Type B pancreatic cell (in vitro differentiated cells): ENCODE measurements at regions not wholly inside any gene's neighbourhood (a gene's known extent, or its start where the extent isn't known, plus 50 kb on each side); places are given as distances from the start of the nearest gene placed in this dataset.

Experiments
- DNase-seq: peaks from one replicate; pipeline ENCODE4 v3.0.0; 2021; ENCODE audit warnings: mixed read lengths; ENCODE audit not compliant: unreplicated experiment; ENCODE audit errors: extremely low spot score
- H3K27ac Mint-ChIP-seq: 2 replicates; pipeline ENCODE4 v1.8.0; 2021; ENCODE audit warnings: mild to moderate bottlenecking, mixed read lengths
- H3K27me3 Mint-ChIP-seq: 2 replicates; pipeline ENCODE4 v1.8.0; 2021; ENCODE audit warnings: mixed read lengths
- H3K36me3 Mint-ChIP-seq: 2 replicates; pipeline ENCODE4 v1.8.0; 2021; ENCODE audit warnings: mixed read lengths
- H3K4me1 Mint-ChIP-seq: one replicate; pipeline ENCODE4 v1.8.0; 2021; ENCODE audit warnings: mixed read lengths; ENCODE audit not compliant: unreplicated experiment
- H3K4me3 Mint-ChIP-seq: 2 replicates; pipeline ENCODE4 v1.8.0; 2021; ENCODE audit warnings: mild to moderate bottlenecking, mixed read lengths
- H3K9me3 Mint-ChIP-seq: 2 replicates; pipeline ENCODE4 v1.8.0; 2021; ENCODE audit warnings: mixed read lengths
- CTCF ChIP-seq: fragments of 200-600 bp; sonication (generic); conservative IDR thresholded peaks from 2 replicates; pipeline ENCODE4 v1.5.0; 2021; ENCODE audit warnings: antibody characterized with exemption, mild to moderate bottlenecking

DNA sequence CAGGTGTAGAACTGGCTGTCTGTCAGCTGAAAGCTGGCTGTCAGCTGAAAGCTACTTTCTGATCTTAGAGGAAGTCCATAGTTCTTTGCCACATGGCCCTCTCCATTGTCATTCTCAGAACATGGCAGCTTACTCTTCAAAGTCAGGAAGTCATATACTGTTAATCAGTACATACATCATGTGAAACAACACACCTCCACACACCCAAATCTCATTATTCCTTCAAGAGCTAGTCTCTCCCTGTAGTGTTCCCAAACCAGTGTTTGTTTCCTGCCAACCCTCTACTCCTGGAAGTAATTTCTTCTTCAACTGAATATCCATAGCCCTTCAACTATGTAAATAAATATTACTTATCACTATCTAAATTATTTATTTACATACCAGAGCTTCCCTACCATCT is 58.9 kb downstream of the OR5AK2 start:
- H3K27ac Mint-ChIP-seq, result no peak overlapping the region
- H3K9me3 Mint-ChIP-seq, result no peaks in the 10 kb centered on the region
- no peaks in the 10 kb centered on the region for H3K4me1 Mint-ChIP-seq
- no peaks in the 10 kb centered on the region for H3K27me3 Mint-ChIP-seq
- DNase-seq, result no peak
- TF ChIP-seq CTCF, result no peak
- H3K36me3 Mint-ChIP-seq, result no peaks in the 10 kb centered on the region
- H3K4me3 Mint-ChIP-seq, result no peak overlapping the region

- H3K4me3 Mint-ChIP-seq, result no peak overlapping the region
- H3K27ac Mint-ChIP-seq, result no peak overlapping the region
- DNase-seq, result no peak
- no peaks in the 10 kb centered on the region for H3K4me1 Mint-ChIP-seq
- no peaks in the 10 kb centered on the region for H3K27me3 Mint-ChIP-seq
- no peak for TF ChIP-seq CTCF
- H3K36me3 Mint-ChIP-seq, result no peaks in the 10 kb centered on the region
- no peaks in the 10 kb centered on the region for H3K9me3 Mint-ChIP-seq
Observed at GRCh38 chr11:57049749-57050148, 61.0 kb downstream of the OR5AK2 start.

GRCh38 chr11:57054817-57055216 is 66.1 kb downstream of the OR5AK2 start:
- Mint-ChIP-seq H3K4me3 (no peak overlapping the region), H3K36me3 (no peaks in the 10 kb centered on the region), H3K4me1 (no peaks in the 10 kb centered on the region), H3K27ac (no peak overlapping the region), H3K27me3 (no peaks in the 10 kb centered on the region), H3K9me3 (no peaks in the 10 kb centered on the region)
- TF ChIP-seq CTCF, result no peak
- no peak for DNase-seq

DNA sequence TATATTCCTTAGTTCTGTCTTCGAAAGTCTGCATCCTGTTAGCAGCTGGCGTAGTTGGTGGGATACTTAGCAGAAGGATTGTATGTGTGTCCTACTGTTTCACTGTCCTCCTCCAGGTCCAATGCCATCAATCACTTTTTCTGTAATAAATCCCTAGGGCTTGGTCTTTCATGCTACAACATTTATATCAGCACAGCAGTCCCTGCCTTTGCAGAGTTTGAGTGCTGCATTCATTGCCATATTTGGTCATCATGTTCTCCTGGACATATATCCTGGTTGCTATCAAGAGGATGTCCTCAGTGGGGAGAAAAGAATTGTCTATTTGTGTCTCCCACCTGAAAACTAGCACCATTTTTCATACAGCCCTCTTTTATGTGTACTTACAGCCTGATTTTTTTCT is 67.0 kb downstream of the OR5AK2 start:
- TF ChIP-seq CTCF, result no peak
- H3K36me3 Mint-ChIP-seq, result no peaks in the 10 kb centered on the region
- no peaks in the 10 kb centered on the region for H3K4me1 Mint-ChIP-seq
- H3K27ac Mint-ChIP-seq, result no peak overlapping the region
- H3K27me3 Mint-ChIP-seq, result no peaks in the 10 kb centered on the region
- no peak overlapping the region for H3K4me3 Mint-ChIP-seq
- no peaks in the 10 kb centered on the region for H3K9me3 Mint-ChIP-seq
- DNase-seq, result no peak

GRCh38 chr11:57056735-57057134 is 68.0 kb downstream of the OR5AK2 start:
- Mint-ChIP-seq H3K4me3 (no peak overlapping the region), H3K27me3 (no peaks in the 10 kb centered on the region)

More at GRCh38 chr11:57056735-57057134, 68.0 kb downstream of the OR5AK2 start:
- DNase-seq, result no peak
- Mint-ChIP-seq H3K9me3 (no peaks in the 10 kb centered on the region), H3K36me3 (no peaks in the 10 kb centered on the region), H3K27ac (no peak overlapping the region), H3K4me1 (no peaks in the 10 kb centered on the region)
- TF ChIP-seq CTCF, result no peak
